ENCODE measurements at regions not wholly inside any gene's neighbourhood (a gene's known extent, or its start where the extent isn't known, plus 50 kb on each side); places are given as distances from the start of the nearest gene placed in this dataset.

GRCh38 chr4:104756837-104757236, 262.1 kb upstream of the CXXC4 start:
- Histone ChIP-seq H3K27me3 (ENCODE audit: control insufficient read depth in 2 of 2, insufficient read depth in 2 of 2, low read length in 2 of 2) (no peaks in the 10 kb centered on the region), H3K9me3 (replicated peaks; ENCODE audit: control insufficient read depth, insufficient read depth, low read length) (peaks cover 3% of the 10 kb centered on the region), H3K36me3 (ENCODE audit: control insufficient read depth in 2 of 2, extremely low read depth in 1 of 2, insufficient read depth in 2 of 2, low read length in 2 of 2) (no peaks in the 10 kb centered on the region), H3K79me2 (ENCODE audit: control insufficient read depth, insufficient read depth, low read length) (no peaks in the 10 kb centered on the region), H3K9me1 (replicated peaks; ENCODE audit: control insufficient read depth, extremely low read depth, insufficient read depth, low read length) (no peaks in the 10 kb centered on the region), H3K4me1 (ENCODE audit: control insufficient read depth, extremely low read depth, insufficient read depth, low read length) (no peaks in the 10 kb centered on the region), H3K27ac (ENCODE audit: insufficient read depth, low read depth, low read length) (no peak overlapping the region), H3K4me3 (replicated peaks in 1 of 3; ENCODE audit: insufficient read depth in 1 of 3, low read depth in 1 of 3, low read length in 3 of 3) (no peak overlapping the region), H3K9ac (replicated peaks; ENCODE audit: extremely low read depth, insufficient read depth, low read length) (no peak overlapping the region), H3K4me2 (ENCODE audit: insufficient read depth, low read length) (no peak overlapping the region), H2AFZ (ENCODE audit: low read depth, low read length) (no peak overlapping the region), H4K20me1 (replicated peaks; ENCODE audit: control insufficient read depth, extremely low read depth, insufficient read depth, low read length) (no peaks in the 10 kb centered on the region)
- TF ChIP-seq POLR2AphosphoS5 (IDR thresholded peaks at IDR 0.05; ENCODE audit: insufficient read depth, low read depth, low read length) (no peak), GATA2 (IDR thresholded peaks at IDR 0.05; ENCODE audit: insufficient read depth, insufficient read length, low read depth, low read length) (no peak), MAX (IDR thresholded peaks at IDR 0.05; ENCODE audit: insufficient read depth, insufficient read length) (no peak), FOS (IDR thresholded peaks at IDR 0.05; ENCODE audit: borderline replicate concordance, insufficient read depth, low read length) (no peak), EZH2 (IDR thresholded peaks at IDR 0.05; ENCODE audit: borderline replicate concordance, low read depth, low read length, severe bottlenecking) (no peak), MYC (IDR thresholded peaks at IDR 0.05; ENCODE audit: low read depth, low read length) (no peak), POLR2A (IDR thresholded peaks at IDR 0.05; ENCODE audit: low read depth, low read length) (no peak), CTCF (IDR thresholded peaks at IDR 0.05; ENCODE audit: extremely low read depth in 1 of 2, insufficient read depth in 1 of 2, low read depth in 1 of 2, low read length in 2 of 2) (no peak), JUN (IDR thresholded peaks at IDR 0.05; ENCODE audit: borderline replicate concordance, insufficient read depth, insufficient read length, low read depth) (no peak)
- intact Hi-C loops (cut with micrococcal nuclease) (no loop called here), dilution Hi-C loops (cut with MboI; ENCODE audit: extremely low pct_ligation_motif_present, low sequenced_read_pairs) (no loop called here)
- DNase-seq (ENCODE audit: low read depth, low spot score), result no peak
- FAIRE-seq, result no peak
- CTCF ChIA-PET, result no interaction called here
- POLR2A ChIA-PET, result no interaction called here
- no TSS peak for BruUV-seq (replicated peaks)

All from endothelial cell of umbilical vein (primary cell).